ENCODE measurements at regions not wholly inside any gene's neighbourhood (a gene's known extent, or its start where the extent isn't known, plus 50 kb on each side); places are given as distances from the start of the nearest gene placed in this dataset.
"Not testable (repeated sequence)": the region's sequence is repeated elsewhere in the genome, so short reads cannot be mapped to it uniquely, and the experiment has no call there.

GRCh38 chr4:79632114-79632513 is 224.1 kb upstream of the GK2 start:
- H3K4me3 ChIP-seq (ENCODE audit: low read length): no peak overlapping the region
- DNase-seq (ENCODE audit: low read depth, low spot score): no peak

- DNase-seq (ENCODE audit: low read depth, low spot score): no peak
- H3K4me3 ChIP-seq (ENCODE audit: low read length): no peak overlapping the region
Observed at GRCh38 chr4:79626611-79627010, 218.6 kb upstream of the GK2 start.

- H3K4me3 ChIP-seq (ENCODE audit: low read length): no peak overlapping the region
Observed at GRCh38 chr4:79626101-79626500, 218.1 kb upstream of the GK2 start.

GRCh38 chr4:79625361-79625760 is 217.3 kb upstream of the GK2 start:
- no peak overlapping the region for H3K4me3 ChIP-seq (ENCODE audit: low read length)
- no peak for DNase-seq (ENCODE audit: low read depth, low spot score)

More at GRCh38 chr4:79626101-79626500, 218.1 kb upstream of the GK2 start:
- no peak for DNase-seq (ENCODE audit: low read depth, low spot score)

GRCh38 chr4:79623021-79623870 is 215.2 kb upstream of the GK2 start:
- H3K4me3 ChIP-seq (ENCODE audit: low read length): no peak overlapping the region
- no peak for DNase-seq (ENCODE audit: low read depth, low spot score)

GRCh38 chr4:79621061-79621460 is 213.0 kb upstream of the GK2 start:
- no peak overlapping the region for H3K4me3 ChIP-seq (ENCODE audit: low read length)
- DNase-seq (ENCODE audit: low read depth, low spot score): no peak

GRCh38 chr4:79620617-79621016 is 212.6 kb upstream of the GK2 start:
- no peak overlapping the region for H3K4me3 ChIP-seq (ENCODE audit: low read length)
- DNase-seq (ENCODE audit: low read depth, low spot score): no peak

- no peak overlapping the region for H3K4me3 ChIP-seq (ENCODE audit: low read length)
- no peak for DNase-seq (ENCODE audit: low read depth, low spot score)
Observed at GRCh38 chr4:79613269-79613935, 205.4 kb upstream of the GK2 start.

GRCh38 chr4:79611026-79611425 is 203.0 kb upstream of the GK2 start:
- no peak for DNase-seq (ENCODE audit: low read depth, low spot score)
- H3K4me3 ChIP-seq (ENCODE audit: low read length): no peak overlapping the region

GRCh38 chr4:79609817-79610216 is 201.8 kb upstream of the GK2 start:
- H3K4me3 ChIP-seq (ENCODE audit: low read length): no peak overlapping the region
- no peak for DNase-seq (ENCODE audit: low read depth, low spot score)

GRCh38 chr4:79607979-79608378 is 200.0 kb upstream of the GK2 start:
- no peak overlapping the region for H3K4me3 ChIP-seq (ENCODE audit: low read length)
- no peak for DNase-seq (ENCODE audit: low read depth, low spot score)

GRCh38 chr4:79604152-79604551 is 196.1 kb upstream of the GK2 start:
- DNase-seq (ENCODE audit: low read depth, low spot score): no peak
- H3K4me3 ChIP-seq (ENCODE audit: low read length): no peak overlapping the region

- DNase-seq (ENCODE audit: low read depth, low spot score): no peak
- no peak overlapping the region for H3K4me3 ChIP-seq (ENCODE audit: low read length)
Observed at GRCh38 chr4:79603681-79604080, 195.7 kb upstream of the GK2 start.

GRCh38 chr4:79599691-79600090 is 191.7 kb upstream of the GK2 start:
- H3K4me3 ChIP-seq (ENCODE audit: low read length): no peak overlapping the region
- DNase-seq (ENCODE audit: low read depth, low spot score): no peak

GRCh38 chr4:79598801-79599200 is 190.8 kb upstream of the GK2 start:
- DNase-seq (ENCODE audit: low read depth, low spot score): no peak
- no peak overlapping the region for H3K4me3 ChIP-seq (ENCODE audit: low read length)

- no peak for DNase-seq (ENCODE audit: low read depth, low spot score)
- H3K4me3 ChIP-seq (ENCODE audit: low read length): no peak overlapping the region
Observed at GRCh38 chr4:79598214-79598613, 190.2 kb upstream of the GK2 start.

GRCh38 chr4:79597266-79597665 is 189.2 kb upstream of the GK2 start:
- no peak for DNase-seq (ENCODE audit: low read depth, low spot score)
- no peak overlapping the region for H3K4me3 ChIP-seq (ENCODE audit: low read length)

GRCh38 chr4:79592218-79592617 is 184.2 kb upstream of the GK2 start:
- not testable (repeated sequence) for DNase-seq (ENCODE audit: low read depth, low spot score); H3K4me3 ChIP-seq (ENCODE audit: low read length)

- no peak for DNase-seq (ENCODE audit: low read depth, low spot score)
- no peak overlapping the region for H3K4me3 ChIP-seq (ENCODE audit: low read length)
Observed at GRCh38 chr4:79588679-79589078, 180.7 kb upstream of the GK2 start.

GRCh38 chr4:79587207-79587606 is 179.2 kb upstream of the GK2 start:
- not testable (repeated sequence) for DNase-seq (ENCODE audit: low read depth, low spot score); H3K4me3 ChIP-seq (ENCODE audit: low read length)

- no peak for DNase-seq (ENCODE audit: low read depth, low spot score)
- H3K4me3 ChIP-seq (ENCODE audit: low read length): no peak overlapping the region
Observed at GRCh38 chr4:79585834-79586233, 177.8 kb upstream of the GK2 start.

Data from Jurkat, Clone E6-1 (cell line).